Right ventricle myocardium inferior (tissue), 1 donor: ENCODE measurements at regions not wholly inside any gene's neighbourhood (a gene's known extent, or its start where the extent isn't known, plus 50 kb on each side); places are given as distances from the start of the nearest gene placed in this dataset.
"Not testable (repeated sequence)": the region's sequence is repeated elsewhere in the genome, so short reads cannot be mapped to it uniquely, and the experiment has no call there.

ENCODE experiments used
- ATAC-seq: fragments of 200-7000 bp; cut with Tn5 transposase; one replicate; pipeline ENCODE4 v1.9.1; 2020; ENCODE audit warnings: mild to moderate bottlenecking, moderate library complexity
- DNase-seq: peaks from one replicate; pipeline ENCODE4 v3.0.0; 2021; ENCODE audit errors: missing footprints
- intact Hi-C: fragments of 100-400 bp; cut with DNase I; formaldehyde crosslinking; loops from one replicate; pipeline ENCODE4 v1.11.0; 2022
- donor health status: DM: no; HTN: yes; CAD: no; lungs with severe emphysema.

- DNase-seq (no peak), ATAC-seq (no peak)
- intact Hi-C loops = loop anchor here (5.0 kb wide), 1 partner anchor 298 kb away; no protein-coding TSS in a partner anchor
These were observed 60.2 kb downstream of the TFPI2 start for GRCh38 chr7:93830141-93830925.

- ATAC-seq (no peak), DNase-seq (no peak)
- intact Hi-C loops = no loop called here
These were observed 62.3 kb downstream of the TFPI2 start for GRCh38 chr7:93828260-93828659.

- intact Hi-C loops = no loop called here
- DNase-seq (no peak), ATAC-seq (no peak)
These were observed 66.9 kb downstream of the TFPI2 start for GRCh38 chr7:93823621-93824020.

GRCh38 chr7:93821463-93821862 is 69.1 kb downstream of the TFPI2 start:
- intact Hi-C loops = no loop called here
- no peak for DNase-seq
- ATAC-seq = no peak

- intact Hi-C loops = no loop called here
- no peak for ATAC-seq
- no peak for DNase-seq
These were observed 70.9 kb downstream of the TFPI2 start for GRCh38 chr7:93819699-93820098.

- intact Hi-C loops = no loop called here
- ATAC-seq = no peak
These were observed 73.0 kb downstream of the TFPI2 start for GRCh38 chr7:93817526-93817925.

GRCh38 chr7:93817004-93817403 is 73.5 kb downstream of the TFPI2 start:
- DNase-seq (no peak), ATAC-seq (no peak)
- intact Hi-C loops = no loop called here

More at GRCh38 chr7:93817526-93817925, 73.0 kb downstream of the TFPI2 start:
- DNase-seq = no peak

GRCh38 chr7:93813514-93813913 is 77.0 kb downstream of the TFPI2 start:
- intact Hi-C loops = no loop called here
- DNase-seq (no peak), ATAC-seq (no peak)

GRCh38 chr7:93812061-93812460 is 78.5 kb downstream of the TFPI2 start:
- no peak for DNase-seq
- no peak for ATAC-seq
- intact Hi-C loops = no loop called here

- intact Hi-C loops = no loop called here
- DNase-seq (no peak), ATAC-seq (no peak)
These were observed 79.4 kb downstream of the TFPI2 start for GRCh38 chr7:93811198-93811597.

GRCh38 chr7:93810561-93810960 is 80.0 kb downstream of the TFPI2 start:
- intact Hi-C loops = no loop called here
- ATAC-seq (no peak), DNase-seq (no peak)

GRCh38 chr7:93804726-93805125 is 85.8 kb downstream of the TFPI2 start:
- DNase-seq = no peak
- no peak for ATAC-seq
- intact Hi-C loops = loop anchor here (10.0 kb wide), 1 partner anchor 280 kb away; no protein-coding TSS in a partner anchor

GRCh38 chr7:93799750-93800357 is 90.7 kb downstream of the TFPI2 start:
- intact Hi-C loops = loop anchor here (10.0 kb wide), 1 partner anchor 285 kb away; no protein-coding TSS in a partner anchor
- ATAC-seq = no peak

GRCh38 chr7:93793084-93793697 is 97.4 kb downstream of the TFPI2 start:
- ATAC-seq, DNase-seq, intact Hi-C loops: not testable (repeated sequence)

More at GRCh38 chr7:93799750-93800357, 90.7 kb downstream of the TFPI2 start:
- no peak for DNase-seq

- intact Hi-C loops = no loop called here
- DNase-seq (no peak), ATAC-seq (no peak)
These were observed 111.4 kb downstream of the TFPI2 start for GRCh38 chr7:93779115-93779514.

- DNase-seq = no peak
- intact Hi-C loops = no loop called here
These were observed 112.2 kb downstream of the TFPI2 start for GRCh38 chr7:93778384-93778783.

GRCh38 chr7:93773446-93773845 is 117.1 kb downstream of the TFPI2 start:
- intact Hi-C loops = no loop called here
- ATAC-seq (no peak), DNase-seq (no peak)

More at GRCh38 chr7:93778384-93778783, 112.2 kb downstream of the TFPI2 start:
- ATAC-seq = no peak

- intact Hi-C loops = no loop called here
- DNase-seq (no peak), ATAC-seq (no peak)
These were observed 125.1 kb downstream of the TFPI2 start for GRCh38 chr7:93765475-93765874.

GRCh38 chr7:93758631-93759030 is 131.9 kb downstream of the TFPI2 start:
- no peak for ATAC-seq
- intact Hi-C loops = no loop called here
- no peak for DNase-seq

- DNase-seq (no peak), ATAC-seq (no peak)
- intact Hi-C loops = no loop called here
These were observed 133.1 kb downstream of the TFPI2 start for GRCh38 chr7:93757426-93757825.
